ENCODE measurements at regions not wholly inside any gene's neighbourhood (a gene's known extent, or its start where the extent isn't known, plus 50 kb on each side); places are given as distances from the start of the nearest gene placed in this dataset.
A peak's percentile ranks its signal among the peaks of the same experiment; 100 is the strongest.

DNA sequence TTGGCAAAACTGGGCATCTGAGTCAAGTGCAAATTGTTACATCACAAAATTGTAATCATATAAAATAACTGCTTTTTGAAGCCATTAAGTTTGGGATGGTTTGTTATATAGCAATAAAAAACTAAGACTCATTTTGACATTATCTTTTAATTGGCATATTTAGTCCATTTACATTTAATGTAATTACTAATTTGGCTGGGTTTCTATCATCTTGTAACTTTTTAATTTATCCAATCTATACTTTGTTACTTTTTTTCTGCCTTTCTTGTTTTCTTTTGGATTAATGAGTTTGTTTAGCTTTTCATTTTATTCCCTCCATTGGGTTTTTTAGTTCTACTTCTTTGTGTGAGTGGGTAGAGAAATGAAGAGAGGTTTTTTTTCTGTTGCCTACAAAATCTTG is 76.3 kb downstream of the DRAM2 start:
- Histone ChIP-seq H4K91ac (ENCODE audit: low read depth, low read length, poor library complexity) (no peak overlapping the region), H3K9me3 (replicated peaks in 1 of 2; ENCODE audit: control insufficient read depth in 2 of 2, insufficient read depth in 1 of 2, low read depth in 1 of 2, low read length in 2 of 2) (no peaks in the 10 kb centered on the region), H3K4me1 (ENCODE audit: control insufficient read depth in 2 of 2, insufficient read depth in 1 of 2, low read depth in 1 of 2, low read length in 2 of 2) (no peaks in the 10 kb centered on the region), H3K18ac (ENCODE audit: low read length) (no peak overlapping the region), H3K14ac (ENCODE audit: low read length) (no peak overlapping the region), H3K79me1 (ENCODE audit: low read depth, low read length) (no peaks in the 10 kb centered on the region), H3K27me3 (ENCODE audit: control insufficient read depth in 3 of 3, insufficient read depth in 3 of 3, low read depth in 1 of 3, low read length in 3 of 3) (no peaks in the 10 kb centered on the region), H3K4me2 (ENCODE audit: insufficient read depth, low read length, poor library complexity, severe bottlenecking) (no peak overlapping the region), H4K8ac (ENCODE audit: low read depth, low read length) (no peak overlapping the region), H3K4me3 (ENCODE audit: low read length in 2 of 2) (no peak overlapping the region), H3K4ac (ENCODE audit: low read length) (no peak overlapping the region), H2AK5ac (ENCODE audit: low read depth, low read length) (no peak overlapping the region), H2BK5ac (ENCODE audit: low read length) (no peak overlapping the region), H3K23ac (ENCODE audit: low read depth, low read length, poor library complexity) (no peak overlapping the region), H3K36me3 (replicated peaks in 1 of 2; ENCODE audit: control insufficient read depth in 2 of 2, insufficient read depth in 2 of 2, low read length in 2 of 2) (no peaks in the 10 kb centered on the region), H2BK12ac (ENCODE audit: low read length) (no peak overlapping the region), H2BK120ac (ENCODE audit: low read depth, low read length) (no peak overlapping the region), H2BK15ac (ENCODE audit: low read length) (no peak overlapping the region), H2AFZ (ENCODE audit: low read length) (no peak overlapping the region), H3K9ac (ENCODE audit: low read depth, low read length, poor library complexity) (no peak overlapping the region), H3K27ac (replicated peaks; ENCODE audit: low read length) (no peak overlapping the region)
- no peak for DNase-seq (ENCODE audit: low spot score)

DNA sequence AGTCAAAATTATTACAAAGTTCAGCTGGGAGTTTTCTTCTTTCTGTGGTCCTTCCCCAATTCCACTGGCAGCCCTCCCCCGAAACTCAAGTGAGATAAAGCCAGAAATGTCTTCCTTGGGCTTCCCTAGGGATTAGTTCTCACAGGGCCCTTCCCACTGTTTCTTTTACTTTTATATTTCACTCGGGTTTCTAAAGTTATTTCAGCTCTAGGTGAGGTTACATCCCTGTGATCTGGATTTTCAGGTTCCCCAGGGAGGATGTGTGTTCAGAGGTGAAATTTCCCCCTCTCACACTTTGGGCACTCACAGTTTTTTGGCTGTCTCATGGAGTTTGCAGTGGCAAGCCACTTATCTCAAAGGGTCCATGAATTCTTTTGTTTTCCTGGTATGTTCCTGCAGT is 77.3 kb downstream of the DRAM2 start:
- WGBS, 2 donors (ENCODE audit: extremely low coverage in 2 of 2, insufficient read length in 2 of 2, insufficient replicate concordance in 1 of 2) = no CpG with 5 or more reads among the region's 2 CpGs
- no peaks in the 10 kb centered on the region for H3K36me3 ChIP-seq (replicated peaks in 1 of 2; ENCODE audit: control insufficient read depth in 2 of 2, insufficient read depth in 2 of 2, low read length in 2 of 2)
- H3K14ac ChIP-seq (ENCODE audit: low read length) = no peak overlapping the region
- no peak overlapping the region for H3K18ac ChIP-seq (ENCODE audit: low read length)
- H3K27me3 ChIP-seq (ENCODE audit: control insufficient read depth in 3 of 3, insufficient read depth in 3 of 3, low read depth in 1 of 3, low read length in 3 of 3) = no peaks in the 10 kb centered on the region
- H3K23ac ChIP-seq (ENCODE audit: low read depth, low read length, poor library complexity) = no peak overlapping the region
- no peak overlapping the region for H3K9ac ChIP-seq (ENCODE audit: low read depth, low read length, poor library complexity)
- no peak for DNase-seq (ENCODE audit: low spot score)
- H3K9me3 ChIP-seq (replicated peaks in 1 of 2; ENCODE audit: control insufficient read depth in 2 of 2, insufficient read depth in 1 of 2, low read depth in 1 of 2, low read length in 2 of 2) = no peaks in the 10 kb centered on the region
- H3K27ac ChIP-seq (replicated peaks; ENCODE audit: low read length) = no peak overlapping the region
- H3K4me2 ChIP-seq (ENCODE audit: insufficient read depth, low read length, poor library complexity, severe bottlenecking) = no peak overlapping the region
- H4K8ac ChIP-seq (ENCODE audit: low read depth, low read length) = no peak overlapping the region
- no peak overlapping the region for H2BK5ac ChIP-seq (ENCODE audit: low read length)
- H3K4ac ChIP-seq (ENCODE audit: low read length) = no peak overlapping the region
- no peaks in the 10 kb centered on the region for H3K79me1 ChIP-seq (ENCODE audit: low read depth, low read length)
- no peak overlapping the region for H2BK12ac ChIP-seq (ENCODE audit: low read length)
- no peak overlapping the region for H4K91ac ChIP-seq (ENCODE audit: low read depth, low read length, poor library complexity)
- no peak overlapping the region for H2BK120ac ChIP-seq (ENCODE audit: low read depth, low read length)
- H3K4me1 ChIP-seq (ENCODE audit: control insufficient read depth in 2 of 2, insufficient read depth in 1 of 2, low read depth in 1 of 2, low read length in 2 of 2) = no peaks in the 10 kb centered on the region
- H3K4me3 ChIP-seq (ENCODE audit: low read length in 2 of 2) = no peak overlapping the region
- H2AK5ac ChIP-seq (ENCODE audit: low read depth, low read length) = no peak overlapping the region
- peak overlapping the region; percentile 49 for H2AFZ ChIP-seq (ENCODE audit: low read length)
- no peak overlapping the region for H2BK15ac ChIP-seq (ENCODE audit: low read length)

DNA sequence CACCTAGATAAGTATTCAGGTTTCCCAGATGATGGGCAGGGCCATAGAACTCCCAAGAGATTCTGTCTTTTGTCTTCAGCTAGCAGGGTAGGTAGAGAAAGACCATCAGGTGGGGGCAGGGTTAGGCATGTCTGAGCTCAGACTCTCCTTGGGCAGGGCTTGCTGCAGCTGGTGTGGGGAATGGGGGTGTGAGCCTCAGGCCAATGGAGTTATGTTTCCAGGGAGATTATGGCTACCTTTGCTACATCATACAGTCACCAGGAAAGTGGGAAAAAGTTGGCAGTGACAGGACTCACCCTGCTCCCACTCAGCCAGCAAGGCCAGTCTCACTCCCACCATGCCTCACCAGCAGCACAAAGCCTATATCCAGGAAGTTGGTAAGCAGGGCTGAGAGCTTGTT is 77.8 kb downstream of the DRAM2 start:
- Histone ChIP-seq H3K27me3 (ENCODE audit: control insufficient read depth in 3 of 3, insufficient read depth in 3 of 3, low read depth in 1 of 3, low read length in 3 of 3) (no peaks in the 10 kb centered on the region), H3K36me3 (replicated peaks in 1 of 2; ENCODE audit: control insufficient read depth in 2 of 2, insufficient read depth in 2 of 2, low read length in 2 of 2) (no peaks in the 10 kb centered on the region), H3K9ac (ENCODE audit: low read depth, low read length, poor library complexity) (no peak overlapping the region), H3K4me2 (ENCODE audit: insufficient read depth, low read length, poor library complexity, severe bottlenecking) (no peak overlapping the region), H3K4me3 (ENCODE audit: low read length in 2 of 2) (no peak overlapping the region), H2BK15ac (ENCODE audit: low read length) (no peak overlapping the region), H3K14ac (ENCODE audit: low read length) (no peak overlapping the region), H2BK5ac (ENCODE audit: low read length) (no peak overlapping the region), H3K4ac (ENCODE audit: low read length) (no peak overlapping the region), H3K79me1 (ENCODE audit: low read depth, low read length) (no peaks in the 10 kb centered on the region), H2BK120ac (ENCODE audit: low read depth, low read length) (no peak overlapping the region), H4K8ac (ENCODE audit: low read depth, low read length) (no peak overlapping the region), H3K23ac (ENCODE audit: low read depth, low read length, poor library complexity) (no peak overlapping the region), H2AFZ (ENCODE audit: low read length) (peak overlapping the region; percentile 49), H3K9me3 (replicated peaks in 1 of 2; ENCODE audit: control insufficient read depth in 2 of 2, insufficient read depth in 1 of 2, low read depth in 1 of 2, low read length in 2 of 2) (no peaks in the 10 kb centered on the region), H2BK12ac (ENCODE audit: low read length) (no peak overlapping the region), H4K91ac (ENCODE audit: low read depth, low read length, poor library complexity) (no peak overlapping the region), H3K18ac (ENCODE audit: low read length) (no peak overlapping the region), H3K27ac (replicated peaks; ENCODE audit: low read length) (no peak overlapping the region), H3K4me1 (ENCODE audit: control insufficient read depth in 2 of 2, insufficient read depth in 1 of 2, low read depth in 1 of 2, low read length in 2 of 2) (no peaks in the 10 kb centered on the region), H2AK5ac (ENCODE audit: low read depth, low read length) (no peak overlapping the region)
- DNase-seq (ENCODE audit: low spot score) = no peak

DNA sequence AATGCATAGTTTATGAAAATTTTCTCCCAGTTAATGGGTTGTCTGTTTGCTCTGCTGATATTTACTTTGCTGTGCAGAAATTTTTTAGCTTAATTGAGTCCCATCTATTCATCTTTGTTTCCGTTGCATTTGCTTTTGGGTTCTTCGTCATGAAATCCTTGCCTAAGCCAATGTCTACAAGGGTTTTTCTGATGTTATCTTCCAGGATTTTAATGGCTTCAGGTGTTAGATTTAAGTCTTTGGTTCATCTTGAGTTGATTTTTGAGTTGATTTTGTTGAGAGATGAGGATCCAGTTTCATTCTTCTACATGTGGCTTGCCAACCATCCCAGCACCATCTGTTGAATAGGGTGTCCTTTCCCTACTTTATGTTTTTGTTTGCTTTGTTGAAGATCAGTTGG is 85.2 kb downstream of the DRAM2 start:
- Histone ChIP-seq H3K4ac (ENCODE audit: low read length) (no peak overlapping the region), H3K4me1 (ENCODE audit: control insufficient read depth in 2 of 2, insufficient read depth in 1 of 2, low read depth in 1 of 2, low read length in 2 of 2) (no peaks in the 10 kb centered on the region), H3K18ac (ENCODE audit: low read length) (no peak overlapping the region), H2BK120ac (ENCODE audit: low read depth, low read length) (no peak overlapping the region), H4K91ac (ENCODE audit: low read depth, low read length, poor library complexity) (no peak overlapping the region), H4K8ac (ENCODE audit: low read depth, low read length) (no peak overlapping the region), H3K14ac (ENCODE audit: low read length) (no peak overlapping the region), H3K36me3 (replicated peaks in 1 of 2; ENCODE audit: control insufficient read depth in 2 of 2, insufficient read depth in 2 of 2, low read length in 2 of 2) (no peaks in the 10 kb centered on the region), H3K4me3 (ENCODE audit: low read length in 2 of 2) (no peak overlapping the region), H2BK5ac (ENCODE audit: low read length) (no peak overlapping the region), H3K9ac (ENCODE audit: low read depth, low read length, poor library complexity) (no peak overlapping the region), H3K79me1 (ENCODE audit: low read depth, low read length) (no peaks in the 10 kb centered on the region), H2BK15ac (ENCODE audit: low read length) (no peak overlapping the region), H2AFZ (ENCODE audit: low read length) (no peak overlapping the region), H3K27ac (replicated peaks; ENCODE audit: low read length) (no peak overlapping the region), H3K4me2 (ENCODE audit: insufficient read depth, low read length, poor library complexity, severe bottlenecking) (no peak overlapping the region), H3K27me3 (ENCODE audit: control insufficient read depth in 3 of 3, insufficient read depth in 3 of 3, low read depth in 1 of 3, low read length in 3 of 3) (no peaks in the 10 kb centered on the region), H3K9me3 (replicated peaks in 1 of 2; ENCODE audit: control insufficient read depth in 2 of 2, insufficient read depth in 1 of 2, low read depth in 1 of 2, low read length in 2 of 2) (no peaks in the 10 kb centered on the region), H2AK5ac (ENCODE audit: low read depth, low read length) (no peak overlapping the region), H2BK12ac (ENCODE audit: low read length) (no peak overlapping the region), H3K23ac (ENCODE audit: low read depth, low read length, poor library complexity) (no peak overlapping the region)
- no peak for DNase-seq (ENCODE audit: low spot score)
- no CpG with 5 or more reads among the region's 2 CpGs for WGBS, 2 donors (ENCODE audit: extremely low coverage in 2 of 2, insufficient read length in 2 of 2, insufficient replicate concordance in 1 of 2)
